RWPE1 (cell line): ENCODE measurements at regions not wholly inside any gene's neighbourhood (a gene's known extent, or its start where the extent isn't known, plus 50 kb on each side); places are given as distances from the start of the nearest gene placed in this dataset.

Experiments
- CTCF ChIA-PET: fragments of 350-600 bp; sonication (Branson Sonifier 250); formaldehyde crosslinking; extraction: SDS; loops from one replicate; lab custom pipeline; 2021; lab: Yijun Ruan, JAX
- POLR2A ChIA-PET: fragments of 400-600 bp; formaldehyde crosslinking; extraction: SDS; loops from one replicate; lab custom pipeline; 2020; ENCODE audit warnings: antibody characterized with exemption; ENCODE audit not compliant: low non-redundant PET; lab: Yijun Ruan, JAX
- DNase-seq: peaks from one replicate; pipeline ENCODE4 v3.0.0; 2012; ENCODE audit warnings: low spot score
- H3K27ac ChIP-seq: fragments of 450-650 bp; 2 replicates; pipeline ENCODE4 v1.5.1; 2017
- CTCF ChIP-seq: fragments of 450-650 bp; conservative IDR thresholded peaks from 2 replicates; pipeline ENCODE4 v1.5.1; 2017; ENCODE audit warnings: low read depth, mild to moderate bottlenecking

GRCh38 chr13:107035778-107036177 lies 467.8 kb upstream of the ARGLU1 start:
- no peak for DNase-seq
- CTCF ChIA-PET: no interaction called here
- POLR2A ChIA-PET: no interaction called here
- no peak overlapping the region for H3K27ac ChIP-seq
- TF ChIP-seq CTCF: no peak

GRCh38 chr13:107035186-107035585 lies 467.2 kb upstream of the ARGLU1 start:
- no peak for TF ChIP-seq CTCF
- no peak for DNase-seq
- POLR2A ChIA-PET: no interaction called here
- CTCF ChIA-PET: no interaction called here
- H3K27ac ChIP-seq: no peak overlapping the region

- no peak for TF ChIP-seq CTCF
- CTCF ChIA-PET: no interaction called here
- POLR2A ChIA-PET: no interaction called here
- no peak for DNase-seq
- no peak overlapping the region for H3K27ac ChIP-seq
Observed at GRCh38 chr13:107034236-107034872, 466.4 kb upstream of the ARGLU1 start.

GRCh38 chr13:107031716-107032115 lies 463.8 kb upstream of the ARGLU1 start:
- ChIA-PET CTCF (no interaction called here), POLR2A (no interaction called here)
- no peak for DNase-seq

GRCh38 chr13:107028751-107029150 lies 460.8 kb upstream of the ARGLU1 start:
- POLR2A ChIA-PET: no interaction called here
- CTCF ChIA-PET: no interaction called here
- no peak for TF ChIP-seq CTCF
- H3K27ac ChIP-seq: no peak overlapping the region
- no peak for DNase-seq

More at GRCh38 chr13:107031716-107032115, 463.8 kb upstream of the ARGLU1 start:
- H3K27ac ChIP-seq: no peak overlapping the region
- TF ChIP-seq CTCF: no peak

- no peak overlapping the region for H3K27ac ChIP-seq
- peak; percentile 2 for DNase-seq
- TF ChIP-seq CTCF: no peak
- POLR2A ChIA-PET: no interaction called here
- CTCF ChIA-PET: no interaction called here
Observed at GRCh38 chr13:107025991-107026390, 458.1 kb upstream of the ARGLU1 start.

GRCh38 chr13:107023335-107023734 lies 455.4 kb upstream of the ARGLU1 start:
- CTCF ChIA-PET: no interaction called here
- TF ChIP-seq CTCF: no peak
- H3K27ac ChIP-seq: no peak overlapping the region
- POLR2A ChIA-PET: no interaction called here
- no peak for DNase-seq
